GM12878 (cell line): ENCODE measurements at regions not wholly inside any gene's neighbourhood (a gene's known extent, or its start where the extent isn't known, plus 50 kb on each side); places are given as distances from the start of the nearest gene placed in this dataset.

Experiments used
- MYB ChIP-seq: fragments of 150-350 bp; IDR thresholded peaks from 2 replicates; pipeline ENCODE4 v1.6.1; 2014; ENCODE audit warnings: mild to moderate bottlenecking, low read depth, low read length, borderline replicate concordance
- MYC ChIP-seq: IDR thresholded peaks from 2 replicates; pipeline ENCODE4 v1.6.1; 2011; ENCODE audit warnings: mild to moderate bottlenecking, low read length, moderate library complexity, inconsistent platforms; ENCODE audit not compliant: insufficient read depth, insufficient replicate concordance, insufficient read length, severe bottlenecking
- NRF1 ChIP-seq: conservative IDR thresholded peaks from 2 replicates; pipeline ENCODE4 v1.6.1; 2011; ENCODE audit warnings: mild to moderate bottlenecking, low read depth, low read length, improper control_type of control experiment
- SUPT20H ChIP-seq: IDR thresholded peaks from 2 replicates; pipeline ENCODE4 v1.6.1; 2011; ENCODE audit warnings: low read depth, mild to moderate bottlenecking, low read length, moderate library complexity, borderline replicate concordance; ENCODE audit not compliant: control insufficient read depth
- ZBTB4 ChIP-seq: fragments of 450-650 bp; formaldehyde crosslinking; IDR thresholded peaks from 2 replicates; pipeline ENCODE4 v1.4.0; 2022; ENCODE audit warnings: mild to moderate bottlenecking, moderate library complexity
- TF ChIP-seq, protein P1 (sequence below): fragments of 450-650 bp; IDR thresholded peaks from 2 replicates; pipeline ENCODE4 v1.6.1; 2017; ENCODE audit warnings: low read depth, mild to moderate bottlenecking, moderate library complexity
- TF ChIP-seq, protein P2 (sequence below), 3 experiments: IDR thresholded peaks in 2 of 3; conservative IDR thresholded peaks in 1 of 3; 2 replicates each; pipeline ENCODE4 v1.5.1; 2011; ENCODE audit warnings: low read depth in 3 of 3, low read length in 3 of 3, mild to moderate bottlenecking in 3 of 3, control low read depth in 2 of 3, moderate library complexity in 2 of 3, inconsistent platforms in 1 of 3, mixed read lengths in 1 of 3; ENCODE audit not compliant: control insufficient read depth in 2 of 3, insufficient read depth in 1 of 3; ENCODE audit errors: extremely low read depth in 1 of 3

DNA sequence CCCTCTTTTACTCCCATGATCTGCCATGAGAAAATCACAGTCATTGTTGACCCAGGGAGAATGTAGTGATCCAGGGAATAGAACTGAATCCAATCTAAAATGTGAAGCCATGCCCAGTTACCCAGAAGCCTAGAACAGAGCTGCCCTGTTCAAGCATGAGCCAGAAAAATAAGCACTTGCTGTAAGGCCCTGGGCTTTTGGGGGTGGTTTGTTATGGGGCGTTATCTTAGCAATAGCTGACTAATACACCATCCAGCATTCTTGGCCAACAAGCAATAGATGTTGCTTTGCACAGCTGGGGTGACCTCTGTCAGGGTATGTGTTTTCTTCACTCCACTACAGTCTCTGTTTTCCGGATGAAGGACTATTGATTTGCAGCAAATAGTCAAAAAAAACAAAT lies 120.4 kb downstream of the ZFP64 start (continued):
- TF ChIP-seq NRF1 (no peak), ZBTB4 (no peak), MYB (no peak), SUPT20H (no peak), MYC (no peak)
- TF ChIP-seq, protein P1, sequence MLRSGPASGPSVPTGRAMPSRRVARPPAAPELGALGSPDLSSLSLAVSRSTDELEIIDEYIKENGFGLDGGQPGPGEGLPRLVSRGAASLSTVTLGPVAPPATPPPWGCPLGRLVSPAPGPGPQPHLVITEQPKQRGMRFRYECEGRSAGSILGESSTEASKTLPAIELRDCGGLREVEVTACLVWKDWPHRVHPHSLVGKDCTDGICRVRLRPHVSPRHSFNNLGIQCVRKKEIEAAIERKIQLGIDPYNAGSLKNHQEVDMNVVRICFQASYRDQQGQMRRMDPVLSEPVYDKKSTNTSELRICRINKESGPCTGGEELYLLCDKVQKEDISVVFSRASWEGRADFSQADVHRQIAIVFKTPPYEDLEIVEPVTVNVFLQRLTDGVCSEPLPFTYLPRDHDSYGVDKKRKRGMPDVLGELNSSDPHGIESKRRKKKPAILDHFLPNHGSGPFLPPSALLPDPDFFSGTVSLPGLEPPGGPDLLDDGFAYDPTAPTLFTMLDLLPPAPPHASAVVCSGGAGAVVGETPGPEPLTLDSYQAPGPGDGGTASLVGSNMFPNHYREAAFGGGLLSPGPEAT = no peak
- TF ChIP-seq, protein P2, sequence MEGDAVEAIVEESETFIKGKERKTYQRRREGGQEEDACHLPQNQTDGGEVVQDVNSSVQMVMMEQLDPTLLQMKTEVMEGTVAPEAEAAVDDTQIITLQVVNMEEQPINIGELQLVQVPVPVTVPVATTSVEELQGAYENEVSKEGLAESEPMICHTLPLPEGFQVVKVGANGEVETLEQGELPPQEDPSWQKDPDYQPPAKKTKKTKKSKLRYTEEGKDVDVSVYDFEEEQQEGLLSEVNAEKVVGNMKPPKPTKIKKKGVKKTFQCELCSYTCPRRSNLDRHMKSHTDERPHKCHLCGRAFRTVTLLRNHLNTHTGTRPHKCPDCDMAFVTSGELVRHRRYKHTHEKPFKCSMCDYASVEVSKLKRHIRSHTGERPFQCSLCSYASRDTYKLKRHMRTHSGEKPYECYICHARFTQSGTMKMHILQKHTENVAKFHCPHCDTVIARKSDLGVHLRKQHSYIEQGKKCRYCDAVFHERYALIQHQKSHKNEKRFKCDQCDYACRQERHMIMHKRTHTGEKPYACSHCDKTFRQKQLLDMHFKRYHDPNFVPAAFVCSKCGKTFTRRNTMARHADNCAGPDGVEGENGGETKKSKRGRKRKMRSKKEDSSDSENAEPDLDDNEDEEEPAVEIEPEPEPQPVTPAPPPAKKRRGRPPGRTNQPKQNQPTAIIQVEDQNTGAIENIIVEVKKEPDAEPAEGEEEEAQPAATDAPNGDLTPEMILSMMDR (IDR thresholded peaks at IDR 0.05 in 2 of 3, conservative IDR thresholded peaks at IDR 0.05 in 1 of 3; ENCODE audit: control insufficient read depth in 2 of 3, extremely low read depth in 1 of 3, insufficient read depth in 1 of 3, low read depth in 3 of 3, low read length in 3 of 3) = no peak
